ENCODE measurements at regions not wholly inside any gene's neighbourhood (a gene's known extent, or its start where the extent isn't known, plus 50 kb on each side); places are given as distances from the start of the nearest gene placed in this dataset.
"Not testable (repeated sequence)": the region's sequence is repeated elsewhere in the genome, so short reads cannot be mapped to it uniquely, and the experiment has no call there.

DNA sequence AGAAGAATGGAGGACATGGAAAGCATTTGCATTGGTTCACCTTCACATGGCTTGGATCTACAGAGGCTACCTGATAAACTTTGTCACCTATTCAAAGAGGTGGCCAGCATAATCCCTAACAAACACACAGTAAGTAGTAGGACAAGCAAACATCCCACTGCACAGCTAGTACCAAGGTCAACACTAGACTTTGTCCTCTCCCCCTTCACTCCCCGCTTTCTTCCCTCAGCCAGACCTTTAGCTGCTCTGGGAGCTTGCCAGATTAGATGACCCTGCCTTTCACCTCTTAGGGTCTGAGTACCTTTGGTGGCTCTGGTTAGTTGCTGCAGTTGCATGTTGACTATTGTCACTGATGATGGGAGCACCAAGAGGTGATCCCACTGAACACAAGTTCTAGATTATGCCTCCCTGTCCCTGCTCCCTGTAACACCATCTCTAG, 211.3 kb downstream of the CCDC74A start:
- DNase-seq (ENCODE audit: low spot score) = not testable (repeated sequence)

DNA sequence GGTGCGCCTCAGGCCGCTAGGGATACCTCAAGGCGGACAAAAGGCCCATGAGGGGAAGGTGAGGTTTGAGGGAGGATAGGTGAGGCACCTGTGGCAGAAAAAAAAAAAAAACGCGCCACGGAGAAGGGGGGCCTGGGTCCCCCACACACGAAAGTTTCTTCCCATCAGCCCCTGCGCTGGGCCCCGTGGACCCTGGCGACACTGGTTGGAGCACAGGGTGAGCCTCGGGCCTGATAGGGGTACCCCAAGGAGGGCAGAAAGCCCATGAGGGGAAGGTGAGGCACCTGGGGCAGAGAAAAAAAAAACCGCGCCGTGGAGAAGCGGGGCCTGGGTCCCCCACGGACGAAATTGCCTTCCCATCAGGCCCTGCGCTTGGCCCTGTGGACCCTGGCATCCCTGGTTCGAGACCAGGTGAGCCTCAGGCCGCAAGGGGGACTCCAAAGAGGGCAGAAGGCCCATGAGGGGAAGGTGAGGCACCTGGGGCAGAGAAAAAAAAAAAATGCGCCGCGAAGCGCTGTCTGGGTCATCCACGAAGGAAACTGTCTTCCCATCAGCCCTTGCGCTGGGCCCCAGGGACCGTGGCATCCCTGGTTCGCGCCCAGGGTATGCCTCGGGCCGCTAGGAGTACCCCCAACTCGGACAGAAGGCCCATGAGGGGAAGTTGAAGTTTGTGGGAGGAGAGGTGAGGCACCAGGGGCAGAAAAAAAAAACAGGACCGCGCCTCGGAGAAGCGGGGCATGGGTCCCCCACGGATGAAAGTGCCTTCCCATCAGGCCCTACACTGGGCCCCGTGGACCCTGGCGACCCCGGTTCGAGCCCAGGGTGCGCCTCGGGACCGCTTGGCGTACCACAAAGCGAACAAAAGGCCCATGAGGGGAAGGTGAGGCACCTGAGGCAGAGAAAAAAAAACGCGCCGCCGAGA, 226.2 kb downstream of the CCDC74A start:
- no peak for DNase-seq (ENCODE audit: low spot score)

DNA sequence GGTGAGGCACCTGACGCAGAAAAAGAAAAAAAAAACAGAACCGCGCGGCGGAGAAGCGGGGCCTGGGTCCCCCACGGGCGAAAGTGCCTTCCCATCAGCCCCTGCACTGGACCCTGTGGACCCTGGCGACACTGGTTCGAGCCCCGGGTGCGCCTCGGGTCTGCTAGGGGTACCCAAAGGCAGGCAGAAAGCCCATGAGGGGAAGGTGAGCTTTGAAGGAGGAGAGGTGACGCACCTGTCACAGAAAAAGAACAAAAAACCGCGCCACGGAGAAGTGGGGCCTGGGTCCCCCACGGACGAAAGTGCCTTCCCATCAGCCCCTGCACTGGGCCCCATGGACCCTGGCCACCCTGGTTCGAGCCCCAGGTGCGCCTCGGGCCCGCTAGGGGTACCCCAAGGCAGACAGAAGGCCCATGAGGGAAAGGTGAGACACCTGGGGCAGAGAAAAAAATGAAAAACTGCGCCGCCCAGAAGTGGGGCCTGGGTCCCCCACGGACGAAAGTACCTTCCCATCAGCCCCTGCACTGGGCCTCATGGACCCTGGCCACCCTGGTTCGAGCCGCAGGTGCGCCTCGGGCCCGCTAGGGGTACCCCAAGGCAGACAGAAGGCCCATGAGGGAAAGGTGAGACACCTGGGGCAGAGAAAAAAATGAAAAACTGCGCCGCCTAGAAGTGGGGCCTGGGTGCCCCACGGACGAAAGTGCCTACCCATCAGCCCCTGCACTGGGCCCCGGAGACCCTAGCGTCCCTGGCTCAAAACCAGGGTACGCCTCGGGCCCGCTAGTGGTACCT, 227.4 kb downstream of the CCDC74A start:
- DNase-seq (ENCODE audit: low spot score) = no peak

DNA sequence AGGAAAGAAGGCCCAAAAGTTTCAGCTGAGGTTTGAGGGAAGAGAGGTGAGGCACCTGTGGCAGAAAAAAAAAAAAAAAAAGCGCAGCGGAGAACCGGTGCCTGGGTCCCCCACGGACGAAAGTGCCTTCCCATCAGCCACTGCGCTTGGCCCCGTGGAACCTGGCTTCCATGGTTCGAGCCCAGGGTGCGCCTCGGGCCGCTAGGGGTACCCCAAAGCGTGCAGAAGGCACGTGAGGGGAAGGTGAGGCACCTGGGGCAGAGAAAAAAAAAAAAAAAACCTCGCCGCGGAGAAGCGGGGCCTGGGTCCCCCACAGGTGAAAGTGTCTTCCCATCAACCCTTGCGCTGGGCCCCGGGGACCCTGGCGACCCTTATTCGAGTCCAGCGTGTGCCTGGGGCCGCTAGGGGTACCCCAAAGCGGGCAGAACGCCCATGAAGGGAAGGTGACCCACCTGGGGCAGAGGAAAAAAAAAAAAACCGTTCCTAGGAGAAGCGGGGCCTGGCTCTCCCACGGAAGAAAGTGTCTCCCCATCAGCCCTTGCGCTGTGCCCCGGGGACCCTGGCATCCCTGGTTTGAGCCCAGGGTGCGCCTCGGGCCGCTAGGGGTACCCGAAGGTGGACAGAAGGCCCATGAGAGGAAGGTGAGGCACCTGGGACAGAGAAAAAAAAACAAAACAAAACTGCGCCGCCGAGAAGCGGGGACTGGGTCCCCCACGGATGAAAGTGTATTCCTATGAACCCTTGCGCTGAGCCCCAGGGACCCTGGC, 228.6 kb downstream of the CCDC74A start:
- DNase-seq (ENCODE audit: low spot score) = no peak

DNA sequence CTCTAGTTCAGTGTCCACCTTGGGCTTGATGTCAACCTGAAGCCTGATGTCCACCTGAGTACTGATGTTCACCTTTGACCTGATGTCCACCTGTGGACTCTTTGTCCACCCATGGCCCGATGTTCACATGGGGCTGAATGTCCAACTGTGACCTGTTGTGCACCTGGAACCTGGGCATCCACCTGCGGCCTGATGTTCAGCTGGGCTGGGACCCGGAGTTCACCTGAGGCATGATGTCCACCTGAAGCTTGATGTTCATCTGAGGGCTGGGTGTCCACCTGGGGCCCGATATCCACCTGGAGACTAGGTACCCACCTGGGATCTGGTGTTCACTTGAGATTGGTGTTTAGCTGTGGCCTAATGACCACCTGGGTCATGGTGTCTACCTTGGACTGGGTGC, 231.3 kb downstream of the CCDC74A start:
- DNase-seq (ENCODE audit: low spot score) = not testable (repeated sequence)

DNA sequence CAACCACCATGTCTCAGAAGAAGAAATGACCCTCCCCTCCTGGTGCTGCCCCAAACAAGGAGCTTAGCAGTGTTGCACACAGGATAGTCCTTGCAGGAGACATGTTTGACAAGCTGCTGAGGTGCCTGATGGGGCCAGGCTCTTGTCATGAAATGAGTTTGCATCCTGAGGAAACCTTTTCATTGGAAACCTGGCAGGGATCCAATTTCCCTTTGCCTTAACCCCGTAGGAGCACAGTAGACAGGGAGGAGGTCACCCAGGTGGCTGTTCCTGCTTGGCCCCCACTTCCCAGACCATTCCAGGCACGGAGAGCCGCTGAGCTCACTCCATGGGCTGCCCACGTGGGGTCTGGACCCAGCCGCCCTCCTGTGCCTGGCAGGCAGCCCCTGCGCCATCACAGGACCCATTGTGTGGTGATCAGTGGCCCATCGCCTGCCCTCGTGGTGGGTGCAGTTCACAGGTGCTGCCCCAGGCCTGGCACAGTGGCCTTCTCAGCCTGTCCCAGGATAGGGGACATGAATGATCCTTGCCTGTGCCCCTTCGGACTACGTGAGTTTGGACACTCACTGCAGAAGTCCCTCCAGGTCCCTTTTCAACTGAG, 247.4 kb downstream of the CCDC74A start:
- not testable (repeated sequence) for DNase-seq (ENCODE audit: low spot score)

DNA sequence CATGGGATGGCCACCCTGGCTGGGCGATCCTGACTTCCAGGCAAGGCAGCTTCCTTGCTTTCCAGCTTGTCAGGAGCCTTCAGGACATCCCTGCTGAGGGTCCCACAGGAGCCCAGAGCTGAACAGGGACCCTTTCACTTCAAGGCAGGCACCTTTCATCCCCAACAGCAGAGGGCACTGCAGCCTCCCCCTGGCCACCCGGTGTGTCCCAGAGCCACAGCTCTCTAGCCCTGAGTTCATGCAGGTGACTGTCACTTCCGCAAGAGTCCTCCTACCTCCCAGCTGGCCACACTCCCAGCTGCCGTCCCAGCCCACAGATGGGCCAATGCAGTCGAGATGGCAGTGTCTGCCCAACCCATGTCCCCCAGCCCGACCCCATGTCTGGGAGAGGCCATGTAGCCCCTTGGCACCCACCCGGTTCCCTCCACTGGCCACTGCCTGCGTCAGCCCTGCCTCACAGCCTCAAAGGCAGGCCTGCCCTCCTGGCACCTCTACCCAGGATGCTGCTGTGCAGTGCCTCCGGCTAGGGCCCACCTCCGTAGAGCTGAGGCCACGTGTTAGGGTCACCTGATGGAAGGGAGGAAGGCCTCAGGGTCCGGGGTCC, 248.3 kb downstream of the CCDC74A start:
- not testable (repeated sequence) for DNase-seq (ENCODE audit: low spot score)

DNA sequence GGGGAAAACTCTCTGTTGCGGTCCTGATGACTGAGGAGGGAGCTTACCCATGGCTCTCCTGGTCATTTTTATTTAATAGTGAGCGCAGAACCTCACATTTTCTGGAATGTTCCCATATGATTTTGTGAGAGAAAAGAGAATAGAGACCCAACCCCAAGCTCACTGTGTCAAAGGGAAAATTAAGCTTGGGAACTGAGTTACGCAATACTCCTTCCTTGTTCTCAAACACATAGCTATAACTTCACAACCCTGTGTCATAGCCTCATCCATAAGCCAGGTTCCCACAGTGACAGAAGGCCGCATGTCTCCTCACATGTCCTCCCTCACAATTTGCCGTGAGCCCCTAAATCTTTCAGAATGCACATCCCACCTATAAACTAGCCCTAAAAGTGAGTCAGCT, 252.8 kb downstream of the CCDC74A start:
- not testable (repeated sequence) for DNase-seq (ENCODE audit: low spot score)

DNA sequence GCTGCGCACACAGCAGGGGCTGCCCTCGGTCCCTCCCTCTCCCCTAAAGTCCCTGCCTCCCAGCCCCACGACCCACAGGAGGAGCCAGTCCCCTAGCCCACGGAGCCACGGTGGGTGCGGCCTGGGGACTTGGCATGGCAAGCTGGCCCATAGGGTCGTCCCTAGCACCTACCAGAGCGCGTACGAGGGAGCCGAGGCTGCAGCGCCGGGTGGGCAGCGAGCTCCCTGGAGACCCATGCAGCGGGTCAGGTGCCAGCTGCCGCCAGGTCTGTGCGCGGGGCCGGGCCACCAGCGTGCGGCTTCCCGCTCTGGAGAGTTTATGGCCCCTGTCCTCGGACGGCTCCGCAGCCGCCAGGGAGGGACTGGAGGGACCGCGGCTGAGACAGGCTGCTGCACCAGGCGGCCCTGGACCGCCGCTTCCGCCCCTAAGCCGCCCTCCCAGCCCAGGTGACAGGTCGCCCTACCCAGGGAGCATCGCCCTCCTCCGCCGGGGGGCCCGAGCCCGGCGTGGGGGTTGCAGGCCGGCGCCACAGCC, 273.6 kb downstream of the CCDC74A start:
- DNase-seq (ENCODE audit: low spot score) = no peak

DNA sequence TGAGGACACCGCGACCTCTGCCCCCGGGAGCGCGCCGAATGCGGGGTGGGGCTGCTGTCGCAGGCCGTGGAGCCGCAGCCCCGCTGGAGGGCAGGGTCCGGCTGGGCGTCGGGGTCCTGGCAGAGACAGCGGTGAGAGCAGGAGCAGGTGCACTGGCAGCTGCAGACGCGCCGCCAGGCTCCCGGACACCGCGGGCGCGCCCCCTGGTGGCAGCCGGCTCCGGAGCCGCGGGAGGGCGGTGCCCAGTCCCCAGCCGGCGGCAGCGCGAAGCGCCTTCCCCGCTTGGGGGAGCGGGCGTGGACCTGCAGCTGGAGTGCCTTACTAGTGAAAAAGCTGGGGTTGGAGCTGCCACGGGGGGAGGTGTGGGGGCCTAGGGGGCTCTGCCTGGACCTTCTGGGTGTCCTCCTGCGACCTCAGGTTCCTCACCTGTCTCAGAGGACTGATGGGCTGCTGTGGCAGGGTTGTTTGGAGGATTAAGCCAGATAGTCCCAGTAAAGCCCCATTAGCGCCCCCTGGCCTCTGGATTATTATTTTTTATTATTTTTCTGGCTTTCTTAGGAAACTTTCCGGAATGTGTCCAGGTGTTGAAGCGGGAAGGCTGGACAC, 274.2 kb downstream of the CCDC74A start:
- peak; percentile 70 for DNase-seq (ENCODE audit: low spot score)

DNA sequence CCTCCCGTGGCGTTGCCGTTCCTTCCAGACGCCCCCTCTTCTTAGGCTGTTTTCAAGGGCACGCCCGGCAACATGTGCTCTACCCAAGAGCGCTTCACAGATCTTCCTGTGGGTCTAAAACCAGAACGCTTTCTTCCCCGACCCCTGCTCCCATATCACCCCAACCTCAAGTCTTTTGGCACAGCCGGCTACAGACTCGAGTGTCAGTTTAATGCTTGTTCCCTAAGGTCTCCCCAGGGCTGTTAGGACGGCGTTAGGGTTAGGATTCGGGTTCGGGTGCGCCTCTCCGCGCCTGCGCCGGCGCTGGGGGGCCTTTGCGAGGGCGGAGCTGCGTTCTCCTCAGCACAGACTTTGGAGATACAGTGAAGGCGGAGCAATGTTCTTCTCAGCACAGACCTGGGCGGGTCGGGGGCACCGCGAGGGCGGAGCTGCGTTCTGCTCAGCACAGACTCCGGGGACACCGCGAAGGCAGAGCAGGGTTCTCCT, 274.7 kb downstream of the CCDC74A start:
- DNase-seq (ENCODE audit: low spot score) = not testable (repeated sequence)

DNA sequence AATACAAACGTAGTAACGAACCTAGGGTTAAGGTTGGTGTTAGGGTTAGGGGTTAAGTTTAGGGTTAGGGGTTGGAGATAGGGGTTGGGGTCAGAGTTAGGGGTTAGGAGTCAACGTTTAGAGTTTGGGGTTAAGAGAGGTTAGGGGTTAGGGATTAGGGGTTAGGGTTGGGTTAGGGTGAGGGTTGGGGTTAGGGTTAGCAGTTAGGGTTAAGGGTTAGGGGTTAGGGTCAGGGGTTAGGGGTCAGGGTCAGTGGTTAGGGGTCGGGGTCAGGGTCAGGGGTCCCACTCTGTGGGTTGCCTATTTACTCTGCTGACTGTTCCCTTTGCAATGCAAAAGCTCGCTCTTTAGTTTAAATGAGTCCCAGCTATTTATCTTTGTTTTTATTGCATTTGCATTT, 275.5 kb downstream of the CCDC74A start:
- not testable (repeated sequence) for DNase-seq (ENCODE audit: low spot score)

DNA sequence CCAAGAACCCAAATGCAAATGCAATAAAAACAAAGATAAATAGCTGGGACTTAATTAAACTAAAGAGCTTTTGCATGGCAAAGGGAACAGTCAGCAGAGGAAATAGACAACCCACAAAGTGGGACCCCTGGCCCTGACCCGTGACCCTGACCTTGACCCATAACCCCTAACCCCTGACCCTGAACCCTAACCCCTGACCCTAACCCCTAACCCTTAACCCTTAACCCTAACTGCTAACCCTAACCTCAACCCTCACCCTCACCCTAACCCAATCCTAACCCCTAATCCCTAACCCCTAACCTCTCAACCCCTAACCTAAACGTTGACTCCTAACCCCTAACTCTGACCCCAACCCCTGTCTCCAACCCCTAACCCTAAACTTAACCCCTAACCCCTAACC, 284.9 kb downstream of the CCDC74A start:
- DNase-seq (ENCODE audit: low spot score) = not testable (repeated sequence)

DNA sequence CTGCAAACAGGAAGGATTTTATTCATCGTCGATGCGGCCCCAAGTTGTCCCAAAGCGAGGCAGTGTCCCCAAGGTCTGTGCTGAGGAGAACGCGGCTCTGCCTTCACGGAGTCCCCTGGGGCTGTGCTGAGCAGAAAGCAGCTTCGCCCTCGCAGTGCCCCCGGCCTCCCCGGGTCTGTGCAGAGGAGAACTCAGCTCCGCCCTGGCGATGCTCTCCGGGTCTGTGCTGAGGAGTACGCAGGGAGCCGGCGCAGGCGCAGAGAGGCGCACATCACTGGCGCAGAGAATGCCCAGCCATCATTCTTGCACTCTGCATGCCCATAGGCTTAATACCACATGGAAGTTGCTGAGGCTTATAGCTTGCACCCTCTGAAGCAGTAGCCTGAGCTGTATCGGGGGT, 285.7 kb downstream of the CCDC74A start:
- not testable (repeated sequence) for DNase-seq (ENCODE audit: low spot score)

DNA sequence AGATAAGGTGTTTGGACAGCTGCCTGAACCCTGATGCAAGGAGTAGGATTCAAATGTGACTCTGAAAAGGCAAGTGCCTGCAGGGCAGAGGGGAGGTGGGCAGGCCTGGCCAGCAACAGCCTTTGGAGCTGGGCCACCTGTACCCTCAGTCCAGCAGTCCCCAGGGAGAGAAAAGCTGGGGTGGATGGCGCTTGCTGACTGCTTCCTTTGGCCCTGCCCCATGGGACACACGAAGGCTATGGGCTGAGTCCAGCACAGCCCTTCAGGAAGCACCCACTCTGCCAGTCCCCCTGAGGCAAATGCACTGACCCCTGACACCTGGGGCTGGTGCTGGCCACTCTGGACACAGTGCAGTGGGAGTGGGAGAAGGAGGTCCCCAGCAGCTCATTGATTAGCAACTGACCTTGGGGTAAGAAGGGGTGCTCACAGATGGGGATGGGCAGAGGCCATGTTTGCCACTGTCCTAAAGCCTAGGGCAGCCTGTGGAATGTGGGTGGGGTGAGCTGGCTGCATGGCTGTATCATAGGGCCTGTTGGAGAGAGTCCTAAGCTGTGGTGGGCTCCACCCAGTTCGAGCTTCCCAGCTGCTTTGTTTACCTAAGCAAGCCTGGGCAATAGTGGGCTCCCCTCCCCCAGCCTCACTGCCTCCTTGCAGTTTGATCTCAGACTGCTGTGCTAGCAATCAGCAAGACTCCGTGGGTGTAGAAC, 290.7 kb downstream of the CCDC74A start:
- DNase-seq (ENCODE audit: low spot score) = not testable (repeated sequence)

DNA sequence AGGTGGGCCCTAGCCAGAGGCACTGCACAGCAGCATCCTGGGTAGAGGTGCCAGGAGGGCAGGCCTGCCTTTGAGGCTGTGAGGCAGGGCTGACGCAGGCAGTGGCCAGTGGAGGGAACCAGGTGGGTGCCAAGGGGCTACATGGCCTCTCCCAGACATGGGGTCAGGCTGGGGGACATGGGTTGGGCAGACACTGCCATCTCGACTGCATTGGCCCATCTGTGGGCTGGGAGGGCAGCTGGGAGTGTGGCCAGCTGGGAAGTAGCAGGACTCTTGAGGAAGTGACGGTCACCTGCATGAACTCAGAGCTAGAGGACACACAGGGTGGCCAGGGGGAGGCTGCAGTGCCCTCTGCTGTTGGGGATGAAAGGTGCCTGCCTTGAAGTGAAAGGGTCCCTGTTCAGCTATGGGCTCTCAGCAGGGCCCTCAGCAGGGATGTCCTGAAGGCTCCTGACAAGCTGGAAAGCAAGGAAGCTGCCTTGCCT, 294.6 kb downstream of the CCDC74A start:
- not testable (repeated sequence) for DNase-seq (ENCODE audit: low spot score)

DNA sequence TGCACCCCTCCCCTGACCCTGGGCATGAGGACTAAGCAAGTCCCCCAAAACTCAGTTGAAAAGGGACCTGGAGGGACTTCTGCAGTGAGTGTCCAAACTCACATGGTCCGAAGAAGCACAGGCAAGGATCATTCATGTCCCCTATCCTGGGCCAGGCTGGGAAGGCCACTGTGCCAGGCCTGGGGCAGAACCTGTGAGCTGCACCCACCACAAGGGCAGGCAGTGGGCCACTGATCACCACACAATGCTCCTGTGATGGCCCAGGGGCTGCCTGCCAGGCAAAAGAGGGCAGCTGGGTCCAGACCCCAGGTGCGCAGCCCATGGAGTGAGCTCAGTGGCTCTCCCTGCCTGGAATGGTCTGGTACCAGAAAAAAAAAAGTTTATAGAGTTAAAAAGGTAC, 295.4 kb downstream of the CCDC74A start:
- DNase-seq (ENCODE audit: low spot score) = not testable (repeated sequence)

DNA sequence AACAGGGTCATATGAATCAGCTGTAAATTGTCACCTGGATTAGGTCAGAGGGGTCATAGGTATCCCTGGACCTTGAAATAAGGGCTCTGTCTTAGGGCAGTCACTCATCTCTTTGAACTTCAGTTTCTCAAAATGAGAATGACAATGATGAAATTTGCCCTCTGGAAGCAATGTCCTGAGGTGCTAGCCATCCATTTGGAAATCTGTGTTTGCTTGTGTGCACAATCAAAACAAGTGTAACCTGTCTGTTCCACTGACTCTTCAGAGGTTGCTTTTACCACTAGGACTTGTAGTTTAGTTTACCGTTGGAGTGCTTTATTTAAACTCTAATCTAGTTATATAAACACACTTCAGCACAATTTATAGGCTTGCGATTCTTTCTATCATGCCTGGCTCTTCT, 297.3 kb downstream of the CCDC74A start:
- not testable (repeated sequence) for DNase-seq (ENCODE audit: low spot score)

DNA sequence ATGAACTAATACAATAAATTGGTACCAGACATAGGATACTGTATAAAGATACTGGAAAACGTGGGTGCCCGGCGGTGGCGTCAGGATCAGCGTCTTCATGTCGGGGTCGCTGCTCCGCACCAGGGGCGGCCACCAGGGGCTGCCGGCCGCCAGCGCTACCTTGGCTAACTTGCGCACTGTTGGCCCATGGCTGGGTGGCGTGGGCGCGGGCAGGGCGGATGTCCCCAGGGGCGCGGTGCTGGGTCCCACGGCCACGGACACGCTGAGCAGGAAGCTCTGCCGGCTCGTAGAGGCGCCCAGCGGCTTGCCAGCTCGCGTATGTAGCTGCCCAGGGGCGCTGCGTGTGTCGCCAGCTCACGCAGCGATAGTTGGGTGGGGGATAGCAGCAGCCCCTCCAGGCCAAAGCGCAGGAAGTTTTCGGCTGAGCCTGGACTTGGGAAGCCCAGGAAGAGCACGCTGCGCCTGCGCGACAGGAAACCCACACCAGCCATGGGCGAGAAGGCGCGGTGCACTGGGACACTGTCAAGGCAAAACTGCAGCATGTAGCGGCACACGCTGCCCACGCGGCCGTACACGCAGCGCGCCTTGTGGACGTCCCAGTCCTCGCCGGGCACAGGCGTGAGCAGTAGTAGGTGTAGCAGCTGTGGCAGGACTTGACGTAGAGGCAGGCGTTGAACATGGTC, 299.9 kb downstream of the CCDC74A start:
- DNase-seq (ENCODE audit: low spot score) = no peak

Data from ureter (tissue), 1 donor.